ENCODE measurements at regions not wholly inside any gene's neighbourhood (a gene's known extent, or its start where the extent isn't known, plus 50 kb on each side); places are given as distances from the start of the nearest gene placed in this dataset.

- no peak for TF ChIP-seq POLR2AphosphoS5 (IDR thresholded peaks at IDR 0.05; ENCODE audit: low read depth, low read length)
- no peak for TF ChIP-seq POLR2A (IDR thresholded peaks at IDR 0.05; ENCODE audit: low read depth, low read length)
- TF ChIP-seq POU2F2 (IDR thresholded peaks at IDR 0.05; ENCODE audit: low read depth, low read length) = no peak
- TF ChIP-seq TAF1 (IDR thresholded peaks at IDR 0.05; ENCODE audit: low read depth, low read length) = no peak
- TF ChIP-seq SPI1 (IDR thresholded peaks at IDR 0.05; ENCODE audit: low read depth, low read length) = peak; percentile 14
- no peak for TF ChIP-seq PAX5 (IDR thresholded peaks at IDR 0.05; ENCODE audit: insufficient read depth, low read length, severe bottlenecking)
Measured at GRCh38 chr3:36648241-36649034, 115.9 kb downstream of the DCLK3 start.

Data from GM12891 (cell line).